Activated CD4-positive, alpha-beta T cell treated with anti-CD3 and anti-CD28 coated beads, Interleukin-2, amount 10 ng/mL, durations not matched to agents 24 days and 14 days (primary cell): ENCODE measurements at regions not wholly inside any gene's neighbourhood (a gene's known extent, or its start where the extent isn't known, plus 50 kb on each side); places are given as distances from the start of the nearest gene placed in this dataset.

Experiments
- DNase-seq: peaks from one replicate; pipeline ENCODE4 v3.0.0; 2022
- H3K27ac Mint-ChIP-seq: one replicate; pipeline ENCODE4 v1.8.0; 2022; ENCODE audit warnings: mild to moderate bottlenecking, mixed read lengths
- H3K27me3 Mint-ChIP-seq: one replicate; pipeline ENCODE4 v1.8.0; 2022; ENCODE audit warnings: mixed read lengths
- H3K36me3 Mint-ChIP-seq: one replicate; pipeline ENCODE4 v1.8.0; 2022; ENCODE audit warnings: low read depth, mild to moderate bottlenecking, mixed read lengths
- H3K4me1 Mint-ChIP-seq: one replicate; pipeline ENCODE4 v1.8.0; 2021; ENCODE audit warnings: mixed read lengths
- H3K4me3 Mint-ChIP-seq: one replicate; pipeline ENCODE4 v1.8.0; 2022; ENCODE audit warnings: mild to moderate bottlenecking, moderate library complexity, mixed read lengths
- H3K9me3 Mint-ChIP-seq: one replicate; pipeline ENCODE4 v1.8.0; 2021; ENCODE audit warnings: mixed read lengths
- intact Hi-C: fragments of 100-400 bp; cut with micrococcal nuclease; formaldehyde crosslinking; loops from one replicate; pipeline ENCODE4 v1.15.1; 2023

GRCh38 chr10:88023676-88024075 is 160.3 kb downstream of the PTEN start:
- Mint-ChIP-seq H3K36me3 (peaks cover 2% of the 10 kb centered on the region), H3K27ac (no peak overlapping the region), H3K4me3 (no peak overlapping the region), H3K4me1 (peaks cover 4% of the 10 kb centered on the region), H3K9me3 (peaks cover 18% of the 10 kb centered on the region), H3K27me3 (peaks cover 3% of the 10 kb centered on the region)
- intact Hi-C loops: no loop called here
- DNase-seq: no peak

GRCh38 chr10:88026031-88026430 is 162.6 kb downstream of the PTEN start:
- peaks cover 15% of the 10 kb centered on the region for H3K9me3 Mint-ChIP-seq
- intact Hi-C loops: no loop called here
- H3K4me1 Mint-ChIP-seq: peaks cover 4% of the 10 kb centered on the region
- no peak for DNase-seq
- H3K27ac Mint-ChIP-seq: no peak overlapping the region
- H3K36me3 Mint-ChIP-seq: peaks cover 2% of the 10 kb centered on the region
- peaks cover 3% of the 10 kb centered on the region for H3K27me3 Mint-ChIP-seq
- no peak overlapping the region for H3K4me3 Mint-ChIP-seq

GRCh38 chr10:88027570-88027969 is 164.1 kb downstream of the PTEN start:
- intact Hi-C loops: no loop called here
- Mint-ChIP-seq H3K4me3 (no peak overlapping the region), H3K27me3 (peaks cover 3% of the 10 kb centered on the region), H3K27ac (no peak overlapping the region), H3K9me3 (peaks cover 7% of the 10 kb centered on the region), H3K4me1 (peaks cover 4% of the 10 kb centered on the region), H3K36me3 (no peaks in the 10 kb centered on the region)
- no peak for DNase-seq

GRCh38 chr10:88028072-88028471 is 164.6 kb downstream of the PTEN start:
- no peaks in the 10 kb centered on the region for H3K36me3 Mint-ChIP-seq
- H3K4me1 Mint-ChIP-seq: peaks cover 6% of the 10 kb centered on the region
- no peak overlapping the region for H3K4me3 Mint-ChIP-seq
- H3K27me3 Mint-ChIP-seq: peaks cover 3% of the 10 kb centered on the region
- intact Hi-C loops: no loop called here
- no peak for DNase-seq
- no peak overlapping the region for H3K27ac Mint-ChIP-seq
- H3K9me3 Mint-ChIP-seq: peaks cover 7% of the 10 kb centered on the region

GRCh38 chr10:88028654-88029053 is 165.2 kb downstream of the PTEN start:
- H3K27me3 Mint-ChIP-seq: peaks cover 3% of the 10 kb centered on the region
- H3K9me3 Mint-ChIP-seq: peaks cover 1% of the 10 kb centered on the region
- H3K4me1 Mint-ChIP-seq: peaks cover 6% of the 10 kb centered on the region
- H3K27ac Mint-ChIP-seq: no peak overlapping the region
- no peak for DNase-seq
- intact Hi-C loops: no loop called here
- H3K4me3 Mint-ChIP-seq: no peak overlapping the region
- no peaks in the 10 kb centered on the region for H3K36me3 Mint-ChIP-seq

- H3K4me1 Mint-ChIP-seq: peaks cover 10% of the 10 kb centered on the region
- H3K4me3 Mint-ChIP-seq: no peak overlapping the region
- no peak for DNase-seq
- no peak overlapping the region for H3K27ac Mint-ChIP-seq
- H3K27me3 Mint-ChIP-seq: no peaks in the 10 kb centered on the region
- no peaks in the 10 kb centered on the region for H3K9me3 Mint-ChIP-seq
- intact Hi-C loops: no loop called here
- H3K36me3 Mint-ChIP-seq: no peaks in the 10 kb centered on the region
Observed at GRCh38 chr10:88032566-88032965, 169.1 kb downstream of the PTEN start.

- no peak overlapping the region for H3K4me3 Mint-ChIP-seq
- intact Hi-C loops: no loop called here
- H3K9me3 Mint-ChIP-seq: no peaks in the 10 kb centered on the region
- H3K27me3 Mint-ChIP-seq: no peaks in the 10 kb centered on the region
- peaks cover 16% of the 10 kb centered on the region for H3K4me1 Mint-ChIP-seq
- no peak overlapping the region for H3K27ac Mint-ChIP-seq
- DNase-seq: no peak
- H3K36me3 Mint-ChIP-seq: no peaks in the 10 kb centered on the region
Observed at GRCh38 chr10:88033385-88033784, 170.0 kb downstream of the PTEN start.

GRCh38 chr10:88033793-88034192 is 170.4 kb downstream of the PTEN start:
- intact Hi-C loops: no loop called here
- Mint-ChIP-seq H3K27ac (no peak overlapping the region), H3K4me3 (no peak overlapping the region), H3K9me3 (no peaks in the 10 kb centered on the region), H3K27me3 (no peaks in the 10 kb centered on the region), H3K4me1 (peaks cover 16% of the 10 kb centered on the region), H3K36me3 (no peaks in the 10 kb centered on the region)
- DNase-seq: no peak

GRCh38 chr10:88036126-88036525 is 172.7 kb downstream of the PTEN start:
- Mint-ChIP-seq H3K27me3 (no peaks in the 10 kb centered on the region), H3K27ac (no peak overlapping the region), H3K4me1 (peaks cover 16% of the 10 kb centered on the region), H3K9me3 (no peaks in the 10 kb centered on the region), H3K36me3 (no peaks in the 10 kb centered on the region), H3K4me3 (no peak overlapping the region)
- intact Hi-C loops: no loop called here
- DNase-seq: no peak

- H3K27ac Mint-ChIP-seq: no peak overlapping the region
- no peaks in the 10 kb centered on the region for H3K27me3 Mint-ChIP-seq
- H3K4me3 Mint-ChIP-seq: no peak overlapping the region
- intact Hi-C loops: no loop called here
- H3K9me3 Mint-ChIP-seq: no peaks in the 10 kb centered on the region
- H3K4me1 Mint-ChIP-seq: peaks cover 16% of the 10 kb centered on the region
- H3K36me3 Mint-ChIP-seq: no peaks in the 10 kb centered on the region
- DNase-seq: no peak
Observed at GRCh38 chr10:88037623-88038022, 174.2 kb downstream of the PTEN start.

- Mint-ChIP-seq H3K36me3 (no peaks in the 10 kb centered on the region), H3K27ac (no peak overlapping the region), H3K27me3 (no peaks in the 10 kb centered on the region), H3K4me3 (no peak overlapping the region), H3K4me1 (peaks cover 14% of the 10 kb centered on the region), H3K9me3 (no peaks in the 10 kb centered on the region)
- intact Hi-C loops: no loop called here
- no peak for DNase-seq
Observed at GRCh38 chr10:88038268-88038667, 174.8 kb downstream of the PTEN start.

GRCh38 chr10:88039496-88040200 is 176.2 kb downstream of the PTEN start:
- peaks cover 14% of the 10 kb centered on the region for H3K4me1 Mint-ChIP-seq
- no peaks in the 10 kb centered on the region for H3K9me3 Mint-ChIP-seq
- H3K27me3 Mint-ChIP-seq: no peaks in the 10 kb centered on the region
- no peak overlapping the region for H3K27ac Mint-ChIP-seq
- intact Hi-C loops: no loop called here
- H3K4me3 Mint-ChIP-seq: no peak overlapping the region
- no peak for DNase-seq
- H3K36me3 Mint-ChIP-seq: no peaks in the 10 kb centered on the region

- no peak overlapping the region for H3K27ac Mint-ChIP-seq
- no peak for DNase-seq
- H3K36me3 Mint-ChIP-seq: no peaks in the 10 kb centered on the region
- H3K4me1 Mint-ChIP-seq: peaks cover 14% of the 10 kb centered on the region
- peaks cover 10% of the 10 kb centered on the region for H3K9me3 Mint-ChIP-seq
- peaks cover 3% of the 10 kb centered on the region for H3K27me3 Mint-ChIP-seq
- H3K4me3 Mint-ChIP-seq: no peak overlapping the region
- intact Hi-C loops: no loop called here
Observed at GRCh38 chr10:88041243-88042159, 178.1 kb downstream of the PTEN start.
